Panc1 (cell line): ENCODE measurements at regions not wholly inside any gene's neighbourhood (a gene's known extent, or its start where the extent isn't known, plus 50 kb on each side); places are given as distances from the start of the nearest gene placed in this dataset.

Source experiments
- ATAC-seq: fragments of 200-7000 bp; cut with Tn5 transposase; 2 replicates; pipeline ENCODE4 v1.9.1; 2020; ENCODE audit warnings: mild to moderate bottlenecking, moderate library complexity
- BruUV-seq: library from RNA; stranded (reverse); fragments of 400-500 nt; replicated peaks from 2 replicates; lab custom pipeline; 2021; lab: Mats Ljungman, UMichigan
- CTCF ChIA-PET: fragments of 300-600 bp; sonication (Branson Sonifier 250); formaldehyde crosslinking; loops from one replicate; lab custom pipeline; 2022; ENCODE audit warnings: antibody characterized with exemption; lab: Charles Lee
- POLR2A ChIA-PET: fragments of 300-600 bp; sonication (Branson Sonifier 250); formaldehyde crosslinking; loops from one replicate; lab custom pipeline; 2022; ENCODE audit warnings: antibody characterized with exemption; lab: Charles Lee
- DNase-seq: peaks from one replicate; pipeline ENCODE4 v3.0.0-alpha.2; 2010; ENCODE audit warnings: low read depth, low spot score
- H3K27ac ChIP-seq: 2 replicates; pipeline ENCODE4 v1.5.1; 2011; ENCODE audit warnings: mild to moderate bottlenecking, low read length, inconsistent platforms
- H3K27me3 ChIP-seq: fragments of 200-500 bp; sonication (Bioruptor generic); 2 replicates; pipeline ENCODE4 v1.6.0; 2014; ENCODE audit warnings: low read length, inconsistent platforms; ENCODE audit not compliant: control insufficient read depth, insufficient read depth
- H3K36me3 ChIP-seq: fragments of 200-500 bp; sonication (Bioruptor generic); 2 replicates; pipeline ENCODE4 v1.5.1; 2014; ENCODE audit warnings: inconsistent platforms, mild to moderate bottlenecking, low read length, moderate library complexity; ENCODE audit not compliant: control insufficient read depth, insufficient read depth
- H3K4me1 ChIP-seq: 2 replicates; pipeline ENCODE4 v1.5.1; 2011; ENCODE audit warnings: inconsistent platforms, mild to moderate bottlenecking, low read length, moderate library complexity; ENCODE audit not compliant: control insufficient read depth, insufficient read depth
- H3K4me3 ChIP-seq, 2 experiments: 2 replicates each; pipeline ENCODE4 v1.5.1; 2011 to 2012; ENCODE audit warnings: low read depth in 2 of 2, low read length in 2 of 2, mild to moderate bottlenecking in 2 of 2, inconsistent platforms in 1 of 2, moderate library complexity in 1 of 2
- H3K9me3 ChIP-seq: fragments of 200-500 bp; sonication (Bioruptor generic); 2 replicates; pipeline ENCODE4 v1.5.1; 2014; ENCODE audit warnings: low read depth, mild to moderate bottlenecking, inconsistent platforms, low read length, moderate library complexity; ENCODE audit not compliant: control insufficient read depth, insufficient read depth
- POLR2AphosphoS5 ChIP-seq: IDR thresholded peaks from 2 replicates; pipeline ENCODE4 v1.6.1; 2012; ENCODE audit warnings: mild to moderate bottlenecking, low read depth, low read length, moderate library complexity
- SIN3A ChIP-seq: IDR thresholded peaks from 2 replicates; pipeline ENCODE4 v1.6.1; 2012; ENCODE audit warnings: low read depth, mild to moderate bottlenecking, low read length, moderate library complexity, borderline replicate concordance; ENCODE audit not compliant: insufficient read depth
- TCF7L2 ChIP-seq: IDR thresholded peaks from 2 replicates; pipeline ENCODE4 v1.6.1; 2011; ENCODE audit warnings: mild to moderate bottlenecking, low read depth, low read length, inconsistent platforms
- in situ Hi-C: cut with HindIII; loops from 2 replicates; pipeline ENCODE4 v1.10.0; 2016; ENCODE audit warnings: low sequenced_read_pairs, low pct_unique_long_range_greater_than_20kb
- intact Hi-C: fragments of 100-400 bp; cut with micrococcal nuclease; formaldehyde crosslinking; loops from one replicate; pipeline ENCODE4 v1.10.0; 2022; ENCODE audit not compliant: unreplicated experiment
- TF ChIP-seq, protein P1 (sequence below), 2 experiments: IDR thresholded peaks; 2 replicates each; pipeline ENCODE4 v1.6.1; 2011 to 2012; ENCODE audit warnings: low read depth in 2 of 2, control low read depth in 1 of 2, low read length in 1 of 2, mild to moderate bottlenecking in 1 of 2, moderate library complexity in 1 of 2; ENCODE audit not compliant: insufficient read depth in 1 of 2
- TF ChIP-seq, protein P2 (sequence below): fragments of 450-650 bp; IDR thresholded peaks from 2 replicates; pipeline ENCODE4 v1.5.1; 2017; ENCODE audit warnings: mild to moderate bottlenecking

DNA sequence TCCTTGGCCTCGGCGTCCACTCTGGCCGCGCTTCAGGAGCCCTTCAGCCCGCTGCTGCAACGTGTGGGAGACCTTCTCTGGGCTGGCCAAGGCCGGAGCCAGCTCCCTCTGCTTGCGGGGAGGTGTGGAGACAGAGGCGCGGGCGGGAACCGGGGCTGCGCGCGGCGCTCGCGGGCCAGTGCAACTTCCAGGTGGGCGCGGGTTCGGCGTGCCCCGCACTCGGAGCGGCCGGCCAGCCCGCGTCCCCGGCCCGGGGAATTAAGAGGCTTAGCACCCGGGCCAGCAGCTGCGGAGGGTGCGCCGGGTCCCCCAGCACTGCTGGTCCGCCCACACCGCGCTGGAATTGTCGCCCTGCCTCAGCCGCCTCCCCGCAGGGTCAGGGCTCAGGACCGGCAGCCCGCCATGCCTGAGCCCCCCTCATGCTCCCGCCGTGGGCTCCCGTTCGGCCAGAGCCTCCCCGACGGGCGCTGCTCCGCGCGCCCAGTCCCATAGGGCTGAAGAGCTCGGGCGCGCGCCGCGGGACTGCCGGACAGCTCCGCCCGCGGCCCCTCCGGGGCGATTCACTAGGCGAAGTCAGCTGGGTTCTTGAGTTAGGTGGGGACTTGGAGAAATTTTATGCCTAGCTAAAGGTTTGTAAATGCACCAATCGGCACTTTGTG is 673.9 kb downstream of the SLC16A7 start:
- BruUV-seq, result no TSS peak

DNA sequence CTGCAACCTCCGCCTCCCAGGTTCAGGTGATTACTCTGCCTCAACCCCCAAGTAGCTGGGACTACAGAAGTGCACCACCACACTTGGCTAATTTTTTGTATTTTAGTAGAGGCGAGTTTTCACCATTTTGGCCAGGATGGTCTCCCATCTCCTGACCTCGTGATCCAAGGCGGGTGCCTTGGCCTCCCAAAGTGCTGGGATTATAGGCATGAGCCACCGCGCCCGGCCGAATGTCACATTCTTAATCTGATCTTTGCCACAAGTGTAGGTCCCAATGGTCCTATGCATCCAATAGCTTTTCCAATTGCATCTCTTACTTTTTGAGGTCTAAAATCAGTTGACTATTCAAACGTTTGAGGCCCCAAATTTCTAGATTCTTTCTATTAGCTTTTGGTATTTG is 676.0 kb downstream of the SLC16A7 start:
- ATAC-seq (no peak), DNase-seq (no peak)
- Histone ChIP-seq H3K36me3 (no peaks in the 10 kb centered on the region), H3K27ac (no peak overlapping the region), H3K4me1 (no peaks in the 10 kb centered on the region), H3K9me3 (no peaks in the 10 kb centered on the region), H3K27me3 (no peaks in the 10 kb centered on the region), H3K4me3 (no peak overlapping the region)
- intact Hi-C loops (no loop called here), in situ Hi-C loops (no loop called here)
- no TSS peak for BruUV-seq
- TF ChIP-seq, protein P1, sequence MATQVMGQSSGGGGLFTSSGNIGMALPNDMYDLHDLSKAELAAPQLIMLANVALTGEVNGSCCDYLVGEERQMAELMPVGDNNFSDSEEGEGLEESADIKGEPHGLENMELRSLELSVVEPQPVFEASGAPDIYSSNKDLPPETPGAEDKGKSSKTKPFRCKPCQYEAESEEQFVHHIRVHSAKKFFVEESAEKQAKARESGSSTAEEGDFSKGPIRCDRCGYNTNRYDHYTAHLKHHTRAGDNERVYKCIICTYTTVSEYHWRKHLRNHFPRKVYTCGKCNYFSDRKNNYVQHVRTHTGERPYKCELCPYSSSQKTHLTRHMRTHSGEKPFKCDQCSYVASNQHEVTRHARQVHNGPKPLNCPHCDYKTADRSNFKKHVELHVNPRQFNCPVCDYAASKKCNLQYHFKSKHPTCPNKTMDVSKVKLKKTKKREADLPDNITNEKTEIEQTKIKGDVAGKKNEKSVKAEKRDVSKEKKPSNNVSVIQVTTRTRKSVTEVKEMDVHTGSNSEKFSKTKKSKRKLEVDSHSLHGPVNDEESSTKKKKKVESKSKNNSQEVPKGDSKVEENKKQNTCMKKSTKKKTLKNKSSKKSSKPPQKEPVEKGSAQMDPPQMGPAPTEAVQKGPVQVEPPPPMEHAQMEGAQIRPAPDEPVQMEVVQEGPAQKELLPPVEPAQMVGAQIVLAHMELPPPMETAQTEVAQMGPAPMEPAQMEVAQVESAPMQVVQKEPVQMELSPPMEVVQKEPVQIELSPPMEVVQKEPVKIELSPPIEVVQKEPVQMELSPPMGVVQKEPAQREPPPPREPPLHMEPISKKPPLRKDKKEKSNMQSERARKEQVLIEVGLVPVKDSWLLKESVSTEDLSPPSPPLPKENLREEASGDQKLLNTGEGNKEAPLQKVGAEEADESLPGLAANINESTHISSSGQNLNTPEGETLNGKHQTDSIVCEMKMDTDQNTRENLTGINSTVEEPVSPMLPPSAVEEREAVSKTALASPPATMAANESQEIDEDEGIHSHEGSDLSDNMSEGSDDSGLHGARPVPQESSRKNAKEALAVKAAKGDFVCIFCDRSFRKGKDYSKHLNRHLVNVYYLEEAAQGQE (IDR thresholded peaks at IDR 0.05; ENCODE audit: insufficient read depth in 1 of 2, low read depth in 2 of 2, low read length in 1 of 2), result no peak
- TF ChIP-seq TCF7L2, result no peak
- TF ChIP-seq, protein P2, sequence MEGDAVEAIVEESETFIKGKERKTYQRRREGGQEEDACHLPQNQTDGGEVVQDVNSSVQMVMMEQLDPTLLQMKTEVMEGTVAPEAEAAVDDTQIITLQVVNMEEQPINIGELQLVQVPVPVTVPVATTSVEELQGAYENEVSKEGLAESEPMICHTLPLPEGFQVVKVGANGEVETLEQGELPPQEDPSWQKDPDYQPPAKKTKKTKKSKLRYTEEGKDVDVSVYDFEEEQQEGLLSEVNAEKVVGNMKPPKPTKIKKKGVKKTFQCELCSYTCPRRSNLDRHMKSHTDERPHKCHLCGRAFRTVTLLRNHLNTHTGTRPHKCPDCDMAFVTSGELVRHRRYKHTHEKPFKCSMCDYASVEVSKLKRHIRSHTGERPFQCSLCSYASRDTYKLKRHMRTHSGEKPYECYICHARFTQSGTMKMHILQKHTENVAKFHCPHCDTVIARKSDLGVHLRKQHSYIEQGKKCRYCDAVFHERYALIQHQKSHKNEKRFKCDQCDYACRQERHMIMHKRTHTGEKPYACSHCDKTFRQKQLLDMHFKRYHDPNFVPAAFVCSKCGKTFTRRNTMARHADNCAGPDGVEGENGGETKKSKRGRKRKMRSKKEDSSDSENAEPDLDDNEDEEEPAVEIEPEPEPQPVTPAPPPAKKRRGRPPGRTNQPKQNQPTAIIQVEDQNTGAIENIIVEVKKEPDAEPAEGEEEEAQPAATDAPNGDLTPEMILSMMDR, result no peak
- TF ChIP-seq SIN3A, result no peak
- TF ChIP-seq POLR2AphosphoS5, result no peak
- CTCF ChIA-PET, result no interaction called here
- POLR2A ChIA-PET, result no interaction called here

More for the DNA sequence above, 673.9 kb downstream of the SLC16A7 start:
- ChIA-PET CTCF (no interaction called here), POLR2A (no interaction called here)
- DNase-seq, result no peak
- Histone ChIP-seq H3K9me3 (no peaks in the 10 kb centered on the region), H3K4me3 (no peak overlapping the region), H3K4me1 (peaks cover 4% of the 10 kb centered on the region), H3K36me3 (no peaks in the 10 kb centered on the region), H3K27ac (no peak overlapping the region), H3K27me3 (no peaks in the 10 kb centered on the region)
- ATAC-seq, result no peak
- TF ChIP-seq, protein P2, result no peak
- TF ChIP-seq SIN3A (no peak), POLR2AphosphoS5 (no peak), TCF7L2 (no peak)
- TF ChIP-seq, protein P1 (IDR thresholded peaks at IDR 0.05; ENCODE audit: insufficient read depth in 1 of 2, low read depth in 2 of 2, low read length in 1 of 2), result no peak
- intact Hi-C loops, result no loop called here
- in situ Hi-C loops, result no loop called here
